HCT116 (cell line): ENCODE measurements at regions not wholly inside any gene's neighbourhood (a gene's known extent, or its start where the extent isn't known, plus 50 kb on each side); places are given as distances from the start of the nearest gene placed in this dataset.

ENCODE experiments used
- ATAC-seq: fragments of 200-7000 bp; cut with Tn5 transposase; 2 replicates; pipeline ENCODE4 v1.9.1; 2020; ENCODE audit warnings: mild to moderate bottlenecking, moderate library complexity
- BruUV-seq: library from RNA; stranded (reverse); fragments of 400-500 nt; replicated peaks from 2 replicates; lab custom pipeline; 2021; lab: Mats Ljungman, UMichigan
- CTCF ChIA-PET: fragments of 300-600 bp; sonication (Branson Sonifier 250); formaldehyde crosslinking; loops from one replicate; lab custom pipeline; 2021; ENCODE audit warnings: antibody characterized with exemption; lab: Charles Lee
- POLR2A ChIA-PET: fragments of 300-600, 350-600 bp; sonication (Branson Sonifier 250); formaldehyde crosslinking; loops from one replicate; lab custom pipeline; 2021; ENCODE audit warnings: antibody characterized with exemption; lab: Charles Lee
- RAD21 ChIA-PET, 2 experiments: fragments of 300-600 bp; sonication (Branson Sonifier 250); formaldehyde crosslinking; loops; one replicate each; lab custom pipeline; 2023; ENCODE audit warnings: low total read pairs in 2 of 2; ENCODE audit not compliant: uncharacterized antibody in 2 of 2, unreplicated experiment in 2 of 2, low non-redundant PET in 1 of 2; lab: Charles Lee
- DNase-seq: peaks from one replicate; pipeline ENCODE4 v3.0.0-alpha.2; 2010; ENCODE audit warnings: low read depth, low spot score
- H2AFZ ChIP-seq: fragments of 200-600 bp; shearing (Covaris generic), sonication (generic); 2 replicates; pipeline ENCODE4 v1.6.1; 2017; ENCODE audit warnings: low read depth, mixed run types, mixed read lengths, antibody characterized with exemption, low read length; ENCODE audit not compliant: poor library complexity, severe bottlenecking
- H3K27ac ChIP-seq: 2 replicates; pipeline ENCODE4 v1.5.1; 2012; ENCODE audit warnings: low read depth, low read length
- H3K27me3 ChIP-seq: fragments of 200-600 bp; sonication (generic); 2 replicates; pipeline ENCODE4 v1.6.1; 2016; ENCODE audit warnings: mixed run types, low read length, mixed read lengths; ENCODE audit not compliant: insufficient read depth
- H3K36me3 ChIP-seq, 2 experiments: fragments of 200-500 bp in 1 of 2; fragments of 200-600 bp in 1 of 2; sonication (Bioruptor generic) in 1 of 2; sonication (generic) in 1 of 2; 2 replicates each; pipeline versions ENCODE4 v1.5.1 to v1.6.1; 2014 to 2016; ENCODE audit warnings: low read length in 2 of 2, inconsistent platforms in 1 of 2, mixed read lengths in 1 of 2, mixed run types in 1 of 2; ENCODE audit not compliant: insufficient read depth in 2 of 2, control insufficient read depth in 1 of 2
- H3K4me1 ChIP-seq, 2 experiments: fragments of 200-600 bp in 1 of 2; sonication (generic) in 1 of 2; 2 replicates each; pipeline versions ENCODE4 v1.5.1 to v1.6.1; 2012 to 2017; ENCODE audit warnings: low read length in 2 of 2, inconsistent platforms in 1 of 2, mild to moderate bottlenecking in 1 of 2, mixed read lengths in 1 of 2, mixed run types in 1 of 2, moderate library complexity in 1 of 2; ENCODE audit not compliant: insufficient read depth in 2 of 2, control insufficient read depth in 1 of 2
- H3K4me2 ChIP-seq: fragments of 200-600 bp; sonication (generic); 2 replicates; pipeline ENCODE4 v1.6.1; 2017; ENCODE audit warnings: mixed run types, low read length, mixed read lengths
- H3K4me3 ChIP-seq, 2 experiments: fragments of 200-600 bp in 1 of 2; sonication (generic) in 1 of 2; replicated peaks in 1 of 2; 2 replicates each; pipeline ENCODE4 v1.5.1; 2011 to 2016; ENCODE audit warnings: low read length in 2 of 2, control low read depth in 1 of 2, low read depth in 1 of 2, mild to moderate bottlenecking in 1 of 2, mixed read lengths in 1 of 2, mixed run types in 1 of 2
- H3K79me2 ChIP-seq: fragments of 200-600 bp; sonication (generic); 2 replicates; pipeline ENCODE4 v1.6.1; 2017; ENCODE audit warnings: mild to moderate bottlenecking, mixed run types, low read length, moderate library complexity, mixed read lengths; ENCODE audit not compliant: insufficient read depth
- H3K9ac ChIP-seq: fragments of 200-600 bp; sonication (generic); 2 replicates; pipeline ENCODE4 v1.6.1; 2016; ENCODE audit warnings: low read length, mixed read lengths
- H3K9me2 ChIP-seq: fragments of 200-600 bp; sonication (generic), shearing (Covaris generic); 2 replicates; pipeline ENCODE4 v1.6.1; 2017; ENCODE audit warnings: mixed run types, mild to moderate bottlenecking, moderate library complexity; ENCODE audit not compliant: insufficient read depth
- H3K9me3 ChIP-seq, 2 experiments: fragments of 200-500 bp in 1 of 2; fragments of 200-600 bp in 1 of 2; sonication (Bioruptor generic) in 1 of 2; sonication (generic) in 1 of 2; 2 replicates each; pipeline ENCODE4 v1.6.1; 2014 to 2017; ENCODE audit warnings: low read length in 2 of 2, mixed read lengths in 2 of 2, inconsistent platforms in 1 of 2, low read depth in 1 of 2, mild to moderate bottlenecking in 1 of 2, mixed run types in 1 of 2, moderate library complexity in 1 of 2; ENCODE audit not compliant: control insufficient read depth in 1 of 2, insufficient read depth in 1 of 2
- H4K20me1 ChIP-seq: fragments of 200-600 bp; sonication (generic), shearing (Covaris generic); 2 replicates; pipeline ENCODE4 v1.6.1; 2017; ENCODE audit warnings: mixed run types, mild to moderate bottlenecking, moderate library complexity; ENCODE audit not compliant: insufficient read depth
- CEBPB ChIP-seq: IDR thresholded peaks from 2 replicates; pipeline ENCODE4 v1.6.1; 2012; ENCODE audit warnings: low read depth
- EGR1 ChIP-seq: IDR thresholded peaks from 2 replicates; pipeline ENCODE4 v1.6.1; 2012; ENCODE audit warnings: low read depth
- EZH2 ChIP-seq: fragments of 200-600 bp; sonication (generic); IDR thresholded peaks from 2 replicates; pipeline ENCODE4 v1.6.1; 2017; ENCODE audit warnings: antibody characterized with exemption, mixed run types
- FOSL1 ChIP-seq: IDR thresholded peaks from 2 replicates; pipeline ENCODE4 v1.6.1; 2012; ENCODE audit warnings: low read depth
- JUND ChIP-seq: IDR thresholded peaks from 2 replicates; pipeline ENCODE4 v1.6.1; 2012
- POLR2A ChIP-seq: IDR thresholded peaks from 2 replicates; pipeline ENCODE4 v1.7.0; 2011; ENCODE audit warnings: borderline replicate concordance; ENCODE audit not compliant: insufficient read depth, insufficient read length; ENCODE audit errors: extremely low read depth
- RAD21 ChIP-seq: IDR thresholded peaks from 2 replicates; pipeline ENCODE4 v1.6.1; 2012; ENCODE audit warnings: low read depth, mild to moderate bottlenecking
- SRF ChIP-seq: IDR thresholded peaks from 2 replicates; pipeline ENCODE4 v1.6.1; 2012; ENCODE audit warnings: low read depth
- YY1 ChIP-seq: IDR thresholded peaks from 2 replicates; pipeline ENCODE4 v1.6.1; 2011; ENCODE audit warnings: low read length, low read depth, moderate library complexity, mild to moderate bottlenecking; ENCODE audit not compliant: insufficient replicate concordance; ENCODE audit errors: extremely low read depth
- ZNF274 ChIP-seq: fragments of 200-500 bp; sonication (Bioruptor generic); IDR thresholded peaks from 2 replicates; pipeline ENCODE4 v1.6.1; 2014; ENCODE audit warnings: mild to moderate bottlenecking, low read depth, low read length, inconsistent platforms
- intact Hi-C: fragments of 100-400 bp; cut with micrococcal nuclease; formaldehyde crosslinking; loops from 2 replicates; pipeline ENCODE4 v1.10.0; 2022
- TF ChIP-seq, protein P1 (sequence below): IDR thresholded peaks from 2 replicates; pipeline ENCODE4 v1.6.1; 2012

DNA sequence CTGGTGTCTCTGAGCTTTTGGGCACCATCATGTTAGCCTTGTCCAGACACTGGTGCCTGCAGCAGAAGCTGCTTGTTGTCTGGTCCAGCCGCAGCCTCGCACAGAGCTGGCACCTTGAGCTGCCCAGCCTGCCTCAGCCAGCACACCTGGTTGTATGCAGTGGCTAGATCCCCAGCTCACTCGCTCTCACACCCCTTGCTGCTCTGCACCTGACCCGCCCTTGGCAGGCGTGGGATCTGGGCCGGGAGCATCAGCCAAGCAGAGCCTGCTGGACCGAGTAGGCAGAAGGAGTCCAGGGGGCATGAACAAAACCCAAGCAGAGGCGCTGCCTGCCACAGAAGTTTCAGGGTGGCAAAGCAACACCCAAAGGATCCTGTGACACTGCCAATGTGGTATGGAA lies 79.7 kb upstream of the ITGB1 start:
- CTCF ChIA-PET, result no interaction called here
- intact Hi-C loops, result no loop called here

DNA sequence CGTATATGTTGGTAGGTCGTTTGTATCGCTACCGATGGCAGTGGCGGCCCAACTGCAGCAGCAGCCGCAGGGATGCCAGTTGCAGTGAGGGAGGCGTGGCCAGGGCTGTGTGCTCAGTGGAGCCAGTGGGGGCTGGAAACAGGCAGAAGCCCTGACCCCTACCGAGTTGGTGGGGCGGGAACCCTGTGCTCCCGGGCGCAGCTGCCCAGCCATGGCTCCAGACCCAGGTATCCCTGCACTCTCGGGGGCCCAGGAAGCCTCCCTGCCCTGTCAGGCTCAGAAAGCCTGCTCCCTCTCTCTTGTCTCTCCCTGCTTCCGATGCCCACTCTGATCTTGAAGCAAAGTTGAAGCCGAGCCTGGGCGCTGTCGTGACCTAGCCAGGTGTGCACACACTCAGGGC lies 78.6 kb upstream of the ITGB1 start:
- H2AFZ ChIP-seq, result no peak overlapping the region
- H3K4me2 ChIP-seq, result no peak overlapping the region
- no peaks in the 10 kb centered on the region for H3K9me3 ChIP-seq
- intact Hi-C loops, result no loop called here
- H3K79me2 ChIP-seq, result no peaks in the 10 kb centered on the region
- H3K4me1 ChIP-seq, result peaks cover 13 to 17% of the 10 kb centered on the region in 2 experiments
- no peak overlapping the region for H3K4me3 ChIP-seq
- DNase-seq (no peak), ATAC-seq (no peak)
- H3K9ac ChIP-seq, result no peak overlapping the region
- H3K27me3 ChIP-seq, result no peaks in the 10 kb centered on the region
- no peaks in the 10 kb centered on the region for H3K36me3 ChIP-seq
- BruUV-seq, result no TSS peak
- no peaks in the 10 kb centered on the region for H3K9me2 ChIP-seq
- no peak overlapping the region for H3K27ac ChIP-seq
- RAD21 ChIA-PET, result no interaction called here
- no peaks in the 10 kb centered on the region for H4K20me1 ChIP-seq
- POLR2A ChIA-PET, result no interaction called here
- CTCF ChIA-PET, result no interaction called here
- TF ChIP-seq FOSL1 (no peak), RAD21 (no peak), CEBPB (no peak), JUND (no peak), EGR1 (no peak), POLR2A (no peak), SRF (no peak), EZH2 (no peak), ZNF274 (no peak)
- TF ChIP-seq, protein P1, sequence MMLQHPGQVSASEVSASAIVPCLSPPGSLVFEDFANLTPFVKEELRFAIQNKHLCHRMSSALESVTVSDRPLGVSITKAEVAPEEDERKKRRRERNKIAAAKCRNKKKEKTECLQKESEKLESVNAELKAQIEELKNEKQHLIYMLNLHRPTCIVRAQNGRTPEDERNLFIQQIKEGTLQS, result no peak

More for the DNA sequence above, 79.7 kb upstream of the ITGB1 start:
- ChIA-PET POLR2A (no interaction called here), RAD21 (no interaction called here)
- Histone ChIP-seq H3K27ac (no peak overlapping the region), H3K27me3 (no peaks in the 10 kb centered on the region), H3K9me3 (no peaks in the 10 kb centered on the region), H3K9me2 (no peaks in the 10 kb centered on the region), H2AFZ (no peak overlapping the region), H3K4me1 (peaks cover 7% of the 10 kb centered on the region in 2 experiments), H4K20me1 (no peaks in the 10 kb centered on the region), H3K36me3 (no peaks in the 10 kb centered on the region), H3K9ac (no peak overlapping the region), H3K4me2 (no peak overlapping the region), H3K79me2 (no peaks in the 10 kb centered on the region)
- DNase-seq (no peak), ATAC-seq (no peak)
- TF ChIP-seq RAD21 (no peak), SRF (no peak), EGR1 (no peak), YY1 (no peak)
- TF ChIP-seq, protein P1, result no peak
- TF ChIP-seq, all 23 proteins: peak for 0
- no TSS peak for BruUV-seq
- H3K4me3 ChIP-seq, result no peak overlapping the region
